ENCODE measurements at regions not wholly inside any gene's neighbourhood (a gene's known extent, or its start where the extent isn't known, plus 50 kb on each side); places are given as distances from the start of the nearest gene placed in this dataset.
"Not testable (repeated sequence)": the region's sequence is repeated elsewhere in the genome, so short reads cannot be mapped to it uniquely, and the experiment has no call there.

DNA sequence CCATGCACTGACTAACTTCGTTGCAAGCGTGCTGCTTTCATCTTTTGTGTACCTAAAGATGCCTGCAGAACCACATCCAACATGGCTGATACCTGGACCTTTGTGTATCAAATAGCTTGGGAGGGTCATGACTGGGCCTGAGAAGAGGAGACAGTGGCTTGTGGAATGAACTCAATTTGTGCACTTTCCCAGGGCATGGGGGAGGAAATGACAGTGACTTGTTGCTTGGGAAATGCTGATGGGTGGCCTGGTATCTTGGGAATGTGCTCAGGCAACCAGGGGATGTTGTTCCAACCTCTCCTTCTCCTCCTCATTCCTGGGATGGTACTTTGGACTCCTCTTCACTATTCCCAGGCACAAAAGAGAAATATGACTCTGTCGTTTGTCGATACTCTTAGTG lies 70.7 kb upstream of the ZNG1B start:
- TF ChIP-seq, protein P1, sequence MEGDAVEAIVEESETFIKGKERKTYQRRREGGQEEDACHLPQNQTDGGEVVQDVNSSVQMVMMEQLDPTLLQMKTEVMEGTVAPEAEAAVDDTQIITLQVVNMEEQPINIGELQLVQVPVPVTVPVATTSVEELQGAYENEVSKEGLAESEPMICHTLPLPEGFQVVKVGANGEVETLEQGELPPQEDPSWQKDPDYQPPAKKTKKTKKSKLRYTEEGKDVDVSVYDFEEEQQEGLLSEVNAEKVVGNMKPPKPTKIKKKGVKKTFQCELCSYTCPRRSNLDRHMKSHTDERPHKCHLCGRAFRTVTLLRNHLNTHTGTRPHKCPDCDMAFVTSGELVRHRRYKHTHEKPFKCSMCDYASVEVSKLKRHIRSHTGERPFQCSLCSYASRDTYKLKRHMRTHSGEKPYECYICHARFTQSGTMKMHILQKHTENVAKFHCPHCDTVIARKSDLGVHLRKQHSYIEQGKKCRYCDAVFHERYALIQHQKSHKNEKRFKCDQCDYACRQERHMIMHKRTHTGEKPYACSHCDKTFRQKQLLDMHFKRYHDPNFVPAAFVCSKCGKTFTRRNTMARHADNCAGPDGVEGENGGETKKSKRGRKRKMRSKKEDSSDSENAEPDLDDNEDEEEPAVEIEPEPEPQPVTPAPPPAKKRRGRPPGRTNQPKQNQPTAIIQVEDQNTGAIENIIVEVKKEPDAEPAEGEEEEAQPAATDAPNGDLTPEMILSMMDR (IDR thresholded peaks at IDR 0.05) = not testable (repeated sequence)
- TF ChIP-seq POLR2A (IDR thresholded peaks at IDR 0.05) = not testable (repeated sequence)

Measured in body of pancreas (tissue), 4 donors.